ENCODE measurements at regions not wholly inside any gene's neighbourhood (a gene's known extent, or its start where the extent isn't known, plus 50 kb on each side); places are given as distances from the start of the nearest gene placed in this dataset.

- CTCF ChIA-PET, result no interaction called here
- no peak for TF ChIP-seq CTCF (IDR thresholded peaks at IDR 0.05; ENCODE audit: low read depth, low read length)
- POLR2A ChIA-PET, result no interaction called here
These were observed 284.0 kb upstream of the MC4R start for GRCh38 chr18:60656553-60656952.

GRCh38 chr18:60662491-60662890 lies 289.9 kb upstream of the MC4R start:
- POLR2A ChIA-PET, result no interaction called here
- H3K9me3 ChIP-seq (ENCODE audit: control insufficient read depth, insufficient read depth, low read length), result peaks cover 18% of the 10 kb centered on the region; the same call in 1 of the 2 replicates
- no peak overlapping the region for H3K27ac ChIP-seq (ENCODE audit: low read depth, low read length)
- no peak for DNase-seq (ENCODE audit: low read depth, low spot score)
- no peak overlapping the region for H3K4me3 ChIP-seq (ENCODE audit: low read depth, low read length)
- TF ChIP-seq CTCF (IDR thresholded peaks at IDR 0.05; ENCODE audit: low read depth, low read length), result no peak
- CTCF ChIA-PET, result no interaction called here
- H3K27me3 ChIP-seq (ENCODE audit: control insufficient read depth, insufficient read depth, low read length), result no peaks in the 10 kb centered on the region

More at GRCh38 chr18:60656553-60656952, 284.0 kb upstream of the MC4R start:
- no peak overlapping the region for H3K27ac ChIP-seq (ENCODE audit: low read depth, low read length)
- DNase-seq (ENCODE audit: low read depth, low spot score), result no peak
- no peaks in the 10 kb centered on the region for H3K27me3 ChIP-seq (ENCODE audit: control insufficient read depth, insufficient read depth, low read length)
- no peak overlapping the region for H3K4me3 ChIP-seq (ENCODE audit: low read depth, low read length)
- no peaks in the 10 kb centered on the region for H3K9me3 ChIP-seq (ENCODE audit: control insufficient read depth, insufficient read depth, low read length)

- ChIA-PET POLR2A (no interaction called here), CTCF (no interaction called here)
- DNase-seq (ENCODE audit: low read depth, low spot score), result no peak
These were observed 290.8 kb upstream of the MC4R start for GRCh38 chr18:60663060-60663989.

GRCh38 chr18:60664736-60665135 lies 292.2 kb upstream of the MC4R start:
- no peak overlapping the region for H3K4me3 ChIP-seq (ENCODE audit: low read depth, low read length)
- POLR2A ChIA-PET, result no interaction called here
- H3K9me3 ChIP-seq (ENCODE audit: control insufficient read depth, insufficient read depth, low read length), result peaks cover 18% of the 10 kb centered on the region; the same call in 1 of the 2 replicates
- CTCF ChIA-PET, result no interaction called here
- no peak for TF ChIP-seq CTCF (IDR thresholded peaks at IDR 0.05; ENCODE audit: low read depth, low read length)
- no peak overlapping the region for H3K27ac ChIP-seq (ENCODE audit: low read depth, low read length)
- H3K27me3 ChIP-seq (ENCODE audit: control insufficient read depth, insufficient read depth, low read length), result no peaks in the 10 kb centered on the region
- no peak for DNase-seq (ENCODE audit: low read depth, low spot score)

More at GRCh38 chr18:60663060-60663989, 290.8 kb upstream of the MC4R start:
- Histone ChIP-seq H3K4me3 (ENCODE audit: low read depth, low read length) (no peak overlapping the region), H3K9me3 (ENCODE audit: control insufficient read depth, insufficient read depth, low read length) (peaks cover 18% of the 10 kb centered on the region; the same call in 1 of the 2 replicates), H3K27me3 (ENCODE audit: control insufficient read depth, insufficient read depth, low read length) (no peaks in the 10 kb centered on the region), H3K27ac (ENCODE audit: low read depth, low read length) (no peak overlapping the region)
- TF ChIP-seq CTCF (IDR thresholded peaks at IDR 0.05; ENCODE audit: low read depth, low read length), result no peak

- H3K9me3 ChIP-seq (ENCODE audit: control insufficient read depth, insufficient read depth, low read length), result peaks cover 18% of the 10 kb centered on the region; the same call in 1 of the 2 replicates
- DNase-seq (ENCODE audit: low read depth, low spot score), result no peak
- CTCF ChIA-PET, result no interaction called here
- POLR2A ChIA-PET, result no interaction called here
- TF ChIP-seq CTCF (IDR thresholded peaks at IDR 0.05; ENCODE audit: low read depth, low read length), result no peak
- H3K27ac ChIP-seq (ENCODE audit: low read depth, low read length), result no peak overlapping the region
- no peak overlapping the region for H3K4me3 ChIP-seq (ENCODE audit: low read depth, low read length)
- no peaks in the 10 kb centered on the region for H3K27me3 ChIP-seq (ENCODE audit: control insufficient read depth, insufficient read depth, low read length)
These were observed 294.4 kb upstream of the MC4R start for GRCh38 chr18:60667016-60667415.

Measured in AG04450 (cell line).